ENCODE measurements at regions not wholly inside any gene's neighbourhood (a gene's known extent, or its start where the extent isn't known, plus 50 kb on each side); places are given as distances from the start of the nearest gene placed in this dataset.
"Not testable (repeated sequence)": the region's sequence is repeated elsewhere in the genome, so short reads cannot be mapped to it uniquely, and the experiment has no call there.

- TF ChIP-seq ZSCAN20 (CRISPR knock-in tag; IDR thresholded peaks at IDR 0.05); BCL3 (IDR thresholded peaks at IDR 0.05); REST (IDR thresholded peaks at IDR 0.05); CEBPB (IDR thresholded peaks at IDR 0.05): not testable (repeated sequence)
Measured at GRCh38 chr2:155472018-155472417, 773.5 kb downstream of the KCNJ3 start.

Data from A549 (cell line).